HG02610 (cell line): ENCODE measurements at regions not wholly inside any gene's neighbourhood (a gene's known extent, or its start where the extent isn't known, plus 50 kb on each side); places are given as distances from the start of the nearest gene placed in this dataset.

Experiments
- ATAC-seq: cut with Tn5 transposase; IDR thresholded peaks from one replicate; pipeline ENCODE4 v1.9.1; 2021; ENCODE audit warnings: mild to moderate bottlenecking, moderate library complexity; ENCODE audit not compliant: unreplicated experiment

DNA sequence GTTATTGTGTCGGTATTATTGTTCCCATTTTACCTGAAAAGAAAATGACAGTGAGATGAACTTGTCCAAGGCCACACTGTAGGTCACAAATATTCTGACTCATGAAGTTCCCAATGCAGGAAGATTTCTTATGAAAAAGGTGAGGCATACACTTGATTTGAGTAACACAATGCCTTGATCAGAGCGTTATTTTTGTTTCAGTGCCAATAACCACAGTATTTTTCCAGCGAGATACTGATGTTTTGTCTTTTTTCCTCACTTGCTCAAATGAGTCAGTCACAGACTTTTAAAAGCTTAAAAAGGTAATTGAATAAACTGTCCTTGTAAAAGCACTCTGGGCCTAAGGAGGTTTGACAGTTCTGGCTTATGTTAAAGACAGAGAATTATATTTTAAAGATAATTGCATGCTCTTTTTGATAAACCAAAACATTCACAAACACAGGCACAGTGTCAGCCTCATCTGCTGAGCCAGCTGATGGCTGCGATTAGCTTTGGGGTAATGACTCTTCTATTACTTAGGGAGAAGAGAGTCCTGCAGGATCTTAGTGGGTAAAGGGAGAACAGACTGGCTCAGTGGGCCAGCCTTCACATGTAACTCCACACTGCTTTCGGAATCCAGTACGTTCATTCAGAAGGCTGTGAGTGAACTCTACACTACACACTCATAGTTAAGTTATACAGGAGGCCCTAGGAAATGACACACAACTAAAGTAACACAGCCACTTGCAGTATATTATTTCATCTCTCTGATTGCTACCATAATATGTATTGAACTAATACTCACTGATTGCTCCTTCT, 165.5 kb upstream of the CD180 start:
- no peak for ATAC-seq

DNA sequence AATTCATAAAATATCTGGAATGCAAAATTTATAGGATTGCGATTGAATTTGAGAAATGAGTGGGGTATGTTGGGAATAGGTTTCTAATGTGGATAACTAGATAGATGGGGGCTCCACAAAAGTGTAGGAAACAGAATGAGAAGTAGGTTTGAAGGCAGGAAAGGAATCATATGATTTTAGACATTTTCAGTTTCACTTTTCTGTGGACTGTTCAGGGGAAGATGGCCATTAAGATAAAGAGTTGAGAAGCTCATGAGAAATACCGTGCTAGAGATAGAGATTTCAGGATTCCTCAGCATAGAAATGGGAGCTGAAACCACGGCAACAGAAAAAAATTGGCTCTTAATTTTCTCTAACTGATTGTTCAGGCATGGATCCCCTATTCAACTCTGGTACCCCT, 163.4 kb upstream of the CD180 start:
- ATAC-seq: no peak

- ATAC-seq: no peak
These were observed 161.6 kb upstream of the CD180 start for GRCh38 chr5:67358186-67358585.

DNA sequence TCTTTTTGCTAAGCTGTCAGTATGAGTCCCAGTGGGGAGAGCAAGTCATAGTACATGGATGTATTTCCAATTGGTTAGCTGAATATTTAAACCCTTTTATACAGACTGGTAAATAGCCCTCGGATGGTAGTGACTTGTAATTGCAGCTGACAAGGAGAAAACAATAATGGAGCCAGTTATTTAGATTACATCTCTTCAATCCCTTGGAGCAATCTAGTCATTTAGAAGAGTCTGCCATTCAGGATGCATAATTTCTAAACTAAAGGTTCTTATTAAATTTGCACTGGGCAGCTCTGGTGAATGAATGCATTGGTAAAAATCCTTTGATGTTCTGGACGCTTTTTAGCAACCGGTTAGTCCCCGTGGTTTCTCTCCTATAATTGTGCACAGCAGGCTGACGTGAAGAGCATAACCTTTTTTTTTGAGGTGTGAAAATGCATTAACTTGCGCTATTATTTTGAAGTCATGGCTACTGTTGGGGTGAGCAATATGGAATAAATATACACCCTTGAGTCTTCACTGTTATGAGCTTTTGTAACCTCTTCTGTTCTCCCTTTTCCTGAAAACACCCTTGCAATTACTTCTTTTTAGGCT, 158.6 kb upstream of the CD180 start:
- ATAC-seq: no peak

DNA sequence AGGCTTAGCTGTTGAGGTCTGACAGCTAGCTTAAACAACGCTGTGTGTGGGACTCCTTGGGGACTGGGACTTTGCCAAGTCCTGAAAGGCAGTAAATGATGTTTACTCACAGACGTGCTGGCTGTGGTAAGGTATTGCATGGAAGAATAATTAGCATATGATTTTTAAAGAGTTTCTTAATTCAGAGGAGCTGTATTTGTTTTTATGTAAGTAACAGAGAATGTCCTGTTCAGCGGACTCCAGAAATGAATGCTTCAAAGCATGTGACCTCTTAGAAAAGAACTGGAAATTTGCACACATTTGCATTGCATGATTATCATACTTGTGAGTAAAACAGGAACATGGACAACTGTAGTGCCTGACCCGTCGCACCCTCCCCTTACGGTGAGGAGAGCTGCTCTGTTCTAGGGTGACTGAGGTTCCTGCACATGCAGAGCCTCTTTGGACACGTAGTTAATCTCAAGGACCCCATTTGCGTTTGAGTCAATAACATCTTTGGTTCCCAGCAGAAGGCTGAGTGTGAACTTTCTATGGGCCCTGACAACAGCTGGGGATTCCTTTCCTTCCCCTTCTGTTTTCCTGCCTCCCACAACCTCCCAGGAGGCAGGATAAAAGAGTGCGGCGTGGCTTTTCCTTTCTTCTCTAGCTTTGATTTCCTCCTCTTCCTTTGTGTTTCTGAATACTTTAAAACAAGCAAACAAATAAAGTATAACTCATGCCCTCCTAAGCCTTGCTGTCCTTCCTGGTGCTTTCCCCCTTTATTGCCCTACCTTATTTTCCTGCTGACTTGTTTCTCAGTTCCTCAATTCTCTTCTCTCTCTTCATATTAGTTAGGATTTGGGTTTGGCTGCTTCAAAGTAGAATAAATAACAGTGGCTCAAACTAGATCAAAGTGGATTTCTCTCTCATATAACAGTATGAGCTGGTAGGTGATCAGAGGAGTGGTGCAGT, 157.2 kb upstream of the CD180 start:
- ATAC-seq: no peak

DNA sequence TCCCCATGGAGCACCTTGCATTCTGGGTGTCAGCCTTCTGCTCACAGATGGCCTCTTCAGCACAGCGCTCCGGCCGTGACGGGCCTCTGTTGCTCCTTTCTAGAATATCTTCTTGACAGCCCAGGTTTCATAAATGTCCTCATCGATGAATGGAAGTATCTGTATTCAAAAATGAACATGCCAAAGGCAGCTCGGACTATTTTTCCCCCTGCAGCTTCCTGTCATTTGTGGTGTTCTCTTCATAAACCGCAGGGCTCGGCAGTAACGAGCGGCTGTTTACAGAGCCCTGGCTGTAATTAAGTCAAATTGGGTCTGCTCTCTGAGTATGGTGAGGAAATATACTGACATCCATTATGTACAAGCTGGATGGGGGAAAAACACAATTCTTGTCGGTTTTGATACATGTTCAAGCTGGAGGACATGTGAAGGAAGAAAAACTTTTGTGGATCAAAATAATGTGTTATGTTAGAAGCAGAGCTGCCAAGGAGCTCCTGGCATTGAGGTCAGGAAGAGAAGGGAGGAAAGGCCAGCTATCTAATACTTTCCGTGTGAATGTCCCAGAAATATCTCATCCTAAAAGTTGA, 154.1 kb upstream of the CD180 start:
- no peak for ATAC-seq

- ATAC-seq: no peak
These were observed 153.6 kb upstream of the CD180 start for GRCh38 chr5:67350185-67350584.

DNA sequence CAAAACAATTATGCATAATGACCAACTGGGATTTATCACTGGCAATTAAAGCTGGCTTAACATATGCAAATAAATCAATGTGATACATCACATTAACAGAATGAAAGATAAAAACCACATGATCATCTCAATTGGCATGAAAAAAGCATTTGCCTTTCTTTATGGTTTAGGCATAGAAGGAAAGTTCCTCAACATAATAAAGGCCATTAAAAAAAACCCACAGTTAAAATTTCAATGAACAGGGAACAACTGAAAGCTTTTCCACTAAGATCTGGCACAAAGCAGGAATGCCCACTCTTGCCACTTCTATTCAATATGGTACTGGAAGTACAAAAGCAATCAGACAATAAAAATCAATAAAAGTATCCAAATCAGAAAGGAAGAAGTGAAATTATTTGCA, 151.2 kb upstream of the CD180 start:
- ATAC-seq: no peak

GRCh38 chr5:67346611-67347010, 150.0 kb upstream of the CD180 start:
- ATAC-seq: no peak

GRCh38 chr5:67344870-67345269, 148.3 kb upstream of the CD180 start:
- ATAC-seq: no peak

DNA sequence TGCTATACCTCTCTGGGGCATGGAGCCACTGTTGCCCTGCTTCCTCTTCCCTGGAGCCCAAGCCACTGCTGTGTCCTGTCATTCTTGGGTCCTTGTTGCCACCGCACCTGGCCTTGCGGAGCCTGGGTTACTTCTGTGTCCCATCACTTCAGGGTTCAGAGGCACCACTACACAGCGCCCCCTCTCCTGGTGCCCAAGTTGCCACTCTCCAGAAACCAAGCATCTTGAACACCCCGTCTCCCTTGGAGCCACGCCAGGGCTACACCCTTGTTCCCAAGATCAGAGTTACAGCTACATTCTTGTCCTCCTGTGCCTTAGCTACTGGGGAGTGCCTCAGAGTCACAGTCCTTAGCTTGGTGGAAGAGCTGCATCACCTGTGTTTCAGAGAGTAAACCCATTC, 147.2 kb upstream of the CD180 start:
- ATAC-seq: no peak

DNA sequence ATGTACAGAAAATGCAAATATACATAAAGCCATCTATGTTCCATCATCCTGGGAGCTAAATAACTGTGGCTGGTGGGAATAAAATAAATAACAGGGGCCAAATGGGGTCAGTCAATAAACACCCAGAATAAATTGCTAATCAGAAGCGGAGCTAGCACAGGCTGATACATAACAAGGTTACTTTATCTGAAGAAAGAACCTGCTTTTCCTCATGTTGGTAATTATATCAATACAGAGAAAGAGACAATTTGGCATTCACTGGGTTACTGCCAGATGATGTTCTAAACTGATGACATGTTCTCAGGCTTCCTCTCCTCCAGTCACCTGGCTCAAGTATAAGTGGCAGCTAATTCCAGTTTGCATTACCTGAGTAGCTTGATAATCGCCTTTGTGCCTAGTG, 144.9 kb upstream of the CD180 start:
- no peak for ATAC-seq

GRCh38 chr5:67339219-67339767, 142.7 kb upstream of the CD180 start:
- no peak for ATAC-seq

- ATAC-seq: no peak
These were observed 141.8 kb upstream of the CD180 start for GRCh38 chr5:67338421-67338820.

- no peak for ATAC-seq
These were observed 141.2 kb upstream of the CD180 start for GRCh38 chr5:67337751-67338150.

DNA sequence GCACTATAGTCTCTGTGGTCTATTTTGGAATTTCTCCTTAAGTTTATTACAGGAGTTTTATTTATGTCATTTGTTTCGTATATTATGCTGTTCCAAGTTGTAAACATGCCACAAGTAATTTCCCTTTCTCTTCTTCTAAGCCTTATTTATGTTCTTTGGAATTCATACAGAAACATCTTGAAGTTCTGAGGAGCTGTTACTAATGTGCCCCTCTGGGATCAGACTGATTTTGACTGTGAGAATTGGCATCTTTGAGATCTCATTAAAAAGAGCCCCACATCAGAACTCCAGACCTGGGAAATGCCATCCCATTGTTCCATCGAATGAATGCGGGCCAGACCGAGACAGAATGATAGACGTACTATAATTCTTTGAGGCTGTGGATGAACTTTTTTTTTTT, 138.8 kb upstream of the CD180 start:
- ATAC-seq: no peak

- no peak for ATAC-seq
These were observed 137.8 kb upstream of the CD180 start for GRCh38 chr5:67334373-67334772.

DNA sequence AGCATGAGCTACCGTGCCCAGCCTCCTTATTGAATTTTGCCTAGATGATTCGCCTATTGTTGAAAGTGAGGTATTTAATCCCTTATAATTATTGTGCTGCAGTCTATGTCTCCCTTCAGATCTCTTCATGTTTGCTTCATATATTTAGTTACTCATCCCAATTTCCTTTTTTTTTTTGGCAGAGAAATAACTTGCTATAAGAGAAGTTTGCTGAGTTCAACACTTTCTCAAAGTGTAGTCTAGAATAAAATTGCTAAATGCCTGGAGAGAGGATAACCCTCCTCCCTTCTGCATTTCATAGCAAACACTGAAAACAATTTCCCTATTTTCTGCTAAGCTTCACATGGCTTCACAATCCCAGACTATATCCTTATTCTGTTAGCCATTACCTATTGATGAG, 136.6 kb upstream of the CD180 start:
- no peak for ATAC-seq

GRCh38 chr5:67331296-67331925, 134.8 kb upstream of the CD180 start:
- ATAC-seq: no peak

GRCh38 chr5:67319935-67320725, 123.5 kb upstream of the CD180 start:
- no peak for ATAC-seq
